Liver (tissue), 8 donors: ENCODE measurements at regions not wholly inside any gene's neighbourhood (a gene's known extent, or its start where the extent isn't known, plus 50 kb on each side); places are given as distances from the start of the nearest gene placed in this dataset.

Experiments used
- DNase-seq: peaks from one replicate; pipeline ENCODE4 v3.0.0-alpha.2; 2017; ENCODE audit warnings: low spot score
- H3K27ac ChIP-seq, 2 donors: one replicate each; pipeline ENCODE4 v1.7.0; 2013; ENCODE audit warnings: inconsistent platforms in 2 of 2, low read length in 2 of 2, control low read depth in 1 of 2, low read depth in 1 of 2, mild to moderate bottlenecking in 1 of 2
- H3K27me3 ChIP-seq, 4 donors: one replicate each; pipeline versions ENCODE4 v1.6.1 to v1.7.0; 2013; ENCODE audit warnings: low read length in 3 of 4, inconsistent platforms in 1 of 4, mild to moderate bottlenecking in 1 of 4, moderate library complexity in 1 of 4; ENCODE audit not compliant: control insufficient read depth in 4 of 4, insufficient read depth in 4 of 4
- H3K36me3 ChIP-seq, 4 donors: one replicate each; pipeline versions ENCODE4 v1.6.1 to v1.7.0; 2013; ENCODE audit warnings: low read length in 3 of 4, mild to moderate bottlenecking in 3 of 4, low read depth in 1 of 4, moderate library complexity in 1 of 4; ENCODE audit not compliant: control insufficient read depth in 4 of 4, insufficient read depth in 3 of 4
- H3K4me1 ChIP-seq, 4 donors: one replicate each; pipeline versions ENCODE4 v1.6.1 to v1.7.0; 2013; ENCODE audit warnings: low read length in 3 of 4, mild to moderate bottlenecking in 3 of 4, moderate library complexity in 1 of 4; ENCODE audit not compliant: control insufficient read depth in 4 of 4, insufficient read depth in 4 of 4
- H3K4me3 ChIP-seq, 3 donors: one replicate each; pipeline versions ENCODE4 v1.6.1 to v1.7.0; 2013; ENCODE audit warnings: low read length in 3 of 3, control low read depth in 1 of 3, low read depth in 1 of 3, mild to moderate bottlenecking in 1 of 3
- H3K9ac ChIP-seq, 2 donors: one replicate each; pipeline ENCODE4 v1.7.0; 2013; ENCODE audit warnings: low read length in 2 of 2, mild to moderate bottlenecking in 2 of 2, moderate library complexity in 2 of 2, control low read depth in 1 of 2, low read depth in 1 of 2
- H3K9me3 ChIP-seq, 4 donors: one replicate each; pipeline versions ENCODE4 v1.6.1 to v1.7.0; 2013; ENCODE audit warnings: low read length in 3 of 4; ENCODE audit not compliant: control insufficient read depth in 4 of 4
- EGR1 ChIP-seq, 2 donors: IDR thresholded peaks; 2 replicates each; pipeline ENCODE4 v1.6.1; 2016 to 2018; ENCODE audit warnings: antibody characterized with exemption in 2 of 2, low read depth in 2 of 2
- FOXA2 ChIP-seq: IDR thresholded peaks from 2 replicates; pipeline ENCODE4 v1.6.1; 2016; ENCODE audit warnings: antibody characterized with exemption
- HNF4A ChIP-seq, 2 donors: conservative IDR thresholded peaks; 2 replicates each; pipeline ENCODE4 v1.6.1; 2016; ENCODE audit warnings: antibody characterized with exemption in 2 of 2, mild to moderate bottlenecking in 2 of 2
- HNF4G ChIP-seq: IDR thresholded peaks from 2 replicates; pipeline ENCODE4 v1.6.1; 2016; ENCODE audit warnings: antibody characterized with exemption
- JUND ChIP-seq, 2 donors: IDR thresholded peaks; 2 replicates each; pipeline ENCODE4 v1.6.1; 2016; ENCODE audit warnings: antibody characterized with exemption in 2 of 2
- MAX ChIP-seq: IDR thresholded peaks from 2 replicates; pipeline ENCODE4 v1.6.1; 2016; ENCODE audit warnings: antibody characterized with exemption
- RAD21 ChIP-seq, 2 donors: IDR thresholded peaks; 2 replicates each; pipeline ENCODE4 v1.6.1; 2016; ENCODE audit warnings: antibody characterized with exemption in 2 of 2, mild to moderate bottlenecking in 2 of 2
- REST ChIP-seq: IDR thresholded peaks from 2 replicates; pipeline ENCODE4 v1.6.1; 2016; ENCODE audit warnings: antibody characterized with exemption, mild to moderate bottlenecking
- RXRA ChIP-seq, 2 donors: IDR thresholded peaks; 2 replicates each; pipeline ENCODE4 v1.6.1; 2017 to 2018; ENCODE audit warnings: antibody characterized with exemption in 2 of 2, mild to moderate bottlenecking in 1 of 2
- SP1 ChIP-seq: IDR thresholded peaks from 2 replicates; pipeline ENCODE4 v1.6.1; 2018; ENCODE audit warnings: antibody characterized with exemption, mild to moderate bottlenecking
- YY1 ChIP-seq: IDR thresholded peaks from 2 replicates; pipeline ENCODE4 v1.6.1; 2016; ENCODE audit warnings: antibody characterized with exemption, mild to moderate bottlenecking
- WGBS: extraction: QIAGEN DNeasy Blood & Tissue Kit; methylation state at CpG from one replicate; pipeline ENCODE4 v1.1.7; 2013; 5-methylcytosine and 5-hydroxymethylcytosine counted together
- TF ChIP-seq, protein P1 (sequence below): fragments of 150-350 bp; IDR thresholded peaks from 2 replicates; pipeline ENCODE4 v1.5.1; 2017; ENCODE audit warnings: improper control_type of control experiment, low read depth, low read length; ENCODE audit not compliant: missing input control
- TF ChIP-seq, protein P2 (sequence below): IDR thresholded peaks from 2 replicates; pipeline ENCODE4 v1.6.1; 2016; ENCODE audit warnings: antibody characterized with exemption
- donor health status: healthy.
- donor health status: healthy.
- donor health status: healthy.
- donor health status: healthy.
- donor health status: healthy.

GRCh38 chr3:65303431-65303830, 615.6 kb upstream of the ADAMTS9 start:
- TF ChIP-seq MAX: no peak
- no peak for DNase-seq
- no peak overlapping the region for H3K4me3 ChIP-seq
- no peak overlapping the region for H3K27ac ChIP-seq
- H3K27me3 ChIP-seq: no peaks in the 10 kb centered on the region
- H3K9me3 ChIP-seq: no peaks in the 10 kb centered on the region
- no peaks in the 10 kb centered on the region for H3K4me1 ChIP-seq
- WGBS: 82% methylated on average over 6 of the region's 6 CpGs
- H3K9ac ChIP-seq: no peak overlapping the region
- no peaks in the 10 kb centered on the region for H3K36me3 ChIP-seq

DNA sequence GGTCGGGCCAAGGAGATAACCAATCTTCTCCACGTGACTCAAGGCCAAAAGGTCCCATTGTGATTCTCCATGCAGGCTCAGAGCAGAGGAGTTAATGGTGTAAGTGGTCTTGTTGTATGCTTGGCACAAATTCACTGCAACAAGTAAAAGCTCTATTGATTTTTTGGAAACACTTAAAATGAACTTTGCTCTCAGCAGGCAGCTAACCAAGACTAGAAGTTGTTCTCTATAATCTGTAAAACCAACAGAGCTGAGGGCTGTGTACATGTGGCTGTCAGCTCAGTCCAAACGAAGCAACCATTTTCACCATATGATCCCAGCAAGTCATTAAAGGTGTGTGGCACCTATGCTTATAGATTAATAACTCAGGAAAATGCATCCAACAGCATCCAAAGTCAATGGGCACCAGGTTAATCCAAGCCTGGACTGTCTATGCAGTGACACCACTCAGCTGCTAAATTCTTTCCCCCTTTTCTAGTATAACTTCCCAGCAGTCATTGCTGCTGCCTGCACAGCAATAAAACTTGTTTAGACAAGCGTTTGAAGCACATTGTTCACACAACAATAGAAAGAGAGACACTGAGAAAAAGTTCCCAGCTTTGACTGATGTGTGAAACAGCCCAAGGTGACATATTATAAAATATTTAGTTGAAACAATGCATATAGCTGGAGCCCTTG, 603.8 kb upstream of the ADAMTS9 start:
- 28% methylated on average over 4 of the region's 4 CpGs for WGBS
- Histone ChIP-seq H3K9ac (no peak overlapping the region), H3K4me1 (peaks cover 8 to 30% (median 13%) of the 10 kb centered on the region in 4 donors), H3K9me3 (no peaks in the 10 kb centered on the region), H3K27ac (no peak overlapping the region), H3K4me3 (no peak overlapping the region), H3K27me3 (no peaks in the 10 kb centered on the region), H3K36me3 (no peaks in the 10 kb centered on the region)
- peak; percentile 81 to 90 for TF ChIP-seq HNF4A (conservative IDR thresholded peaks at IDR 0.05)
- TF ChIP-seq SP1: peak; percentile 90
- peak; percentile 43 to 63 for TF ChIP-seq RXRA (IDR thresholded peaks at IDR 0.05)
- TF ChIP-seq JUND (IDR thresholded peaks at IDR 0.05): peak in 1 of 2 donors; percentile 63
- TF ChIP-seq YY1: peak; percentile 71
- TF ChIP-seq HNF4G: peak; percentile 66
- TF ChIP-seq RAD21 (IDR thresholded peaks at IDR 0.05): peak in 1 of 2 donors; percentile 45
- TF ChIP-seq, protein P1, sequence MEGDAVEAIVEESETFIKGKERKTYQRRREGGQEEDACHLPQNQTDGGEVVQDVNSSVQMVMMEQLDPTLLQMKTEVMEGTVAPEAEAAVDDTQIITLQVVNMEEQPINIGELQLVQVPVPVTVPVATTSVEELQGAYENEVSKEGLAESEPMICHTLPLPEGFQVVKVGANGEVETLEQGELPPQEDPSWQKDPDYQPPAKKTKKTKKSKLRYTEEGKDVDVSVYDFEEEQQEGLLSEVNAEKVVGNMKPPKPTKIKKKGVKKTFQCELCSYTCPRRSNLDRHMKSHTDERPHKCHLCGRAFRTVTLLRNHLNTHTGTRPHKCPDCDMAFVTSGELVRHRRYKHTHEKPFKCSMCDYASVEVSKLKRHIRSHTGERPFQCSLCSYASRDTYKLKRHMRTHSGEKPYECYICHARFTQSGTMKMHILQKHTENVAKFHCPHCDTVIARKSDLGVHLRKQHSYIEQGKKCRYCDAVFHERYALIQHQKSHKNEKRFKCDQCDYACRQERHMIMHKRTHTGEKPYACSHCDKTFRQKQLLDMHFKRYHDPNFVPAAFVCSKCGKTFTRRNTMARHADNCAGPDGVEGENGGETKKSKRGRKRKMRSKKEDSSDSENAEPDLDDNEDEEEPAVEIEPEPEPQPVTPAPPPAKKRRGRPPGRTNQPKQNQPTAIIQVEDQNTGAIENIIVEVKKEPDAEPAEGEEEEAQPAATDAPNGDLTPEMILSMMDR: no peak
- peak; percentile 23 for TF ChIP-seq MAX
- no peak for TF ChIP-seq REST
- TF ChIP-seq FOXA2: no peak
- no peak for DNase-seq

GRCh38 chr3:65288776-65289175, 601.0 kb upstream of the ADAMTS9 start:
- no peak for DNase-seq
- no peaks in the 10 kb centered on the region for H3K27me3 ChIP-seq
- no peak overlapping the region for H3K4me3 ChIP-seq
- H3K9ac ChIP-seq: no peak overlapping the region
- H3K27ac ChIP-seq: no peak overlapping the region
- WGBS: 90% methylated on average over 4 of the region's 4 CpGs
- no peaks in the 10 kb centered on the region for H3K9me3 ChIP-seq
- no peaks in the 10 kb centered on the region for H3K36me3 ChIP-seq
- peaks cover 8 to 26% (median 13%) of the 10 kb centered on the region in 4 donors for H3K4me1 ChIP-seq
- no peak for TF ChIP-seq EGR1 (IDR thresholded peaks at IDR 0.05; ENCODE audit: low read depth in 2 of 2)
- TF ChIP-seq HNF4A (conservative IDR thresholded peaks at IDR 0.05): no peak
- TF ChIP-seq, protein P2, sequence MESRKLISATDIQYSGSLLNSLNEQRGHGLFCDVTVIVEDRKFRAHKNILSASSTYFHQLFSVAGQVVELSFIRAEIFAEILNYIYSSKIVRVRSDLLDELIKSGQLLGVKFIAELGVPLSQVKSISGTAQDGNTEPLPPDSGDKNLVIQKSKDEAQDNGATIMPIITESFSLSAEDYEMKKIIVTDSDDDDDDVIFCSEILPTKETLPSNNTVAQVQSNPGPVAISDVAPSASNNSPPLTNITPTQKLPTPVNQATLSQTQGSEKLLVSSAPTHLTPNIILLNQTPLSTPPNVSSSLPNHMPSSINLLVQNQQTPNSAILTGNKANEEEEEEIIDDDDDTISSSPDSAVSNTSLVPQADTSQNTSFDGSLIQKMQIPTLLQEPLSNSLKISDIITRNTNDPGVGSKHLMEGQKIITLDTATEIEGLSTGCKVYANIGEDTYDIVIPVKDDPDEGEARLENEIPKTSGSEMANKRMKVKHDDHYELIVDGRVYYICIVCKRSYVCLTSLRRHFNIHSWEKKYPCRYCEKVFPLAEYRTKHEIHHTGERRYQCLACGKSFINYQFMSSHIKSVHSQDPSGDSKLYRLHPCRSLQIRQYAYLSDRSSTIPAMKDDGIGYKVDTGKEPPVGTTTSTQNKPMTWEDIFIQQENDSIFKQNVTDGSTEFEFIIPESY: no peak
- no peak for TF ChIP-seq FOXA2
- TF ChIP-seq HNF4G: no peak
- no peak for TF ChIP-seq REST
